GM18498 (cell line): ENCODE measurements at regions not wholly inside any gene's neighbourhood (a gene's known extent, or its start where the extent isn't known, plus 50 kb on each side); places are given as distances from the start of the nearest gene placed in this dataset.

Source experiments
- ATAC-seq: cut with Tn5 transposase; IDR thresholded peaks from one replicate; pipeline ENCODE4 v1.9.1; 2021; ENCODE audit warnings: mild to moderate bottlenecking, moderate library complexity; ENCODE audit not compliant: unreplicated experiment

DNA sequence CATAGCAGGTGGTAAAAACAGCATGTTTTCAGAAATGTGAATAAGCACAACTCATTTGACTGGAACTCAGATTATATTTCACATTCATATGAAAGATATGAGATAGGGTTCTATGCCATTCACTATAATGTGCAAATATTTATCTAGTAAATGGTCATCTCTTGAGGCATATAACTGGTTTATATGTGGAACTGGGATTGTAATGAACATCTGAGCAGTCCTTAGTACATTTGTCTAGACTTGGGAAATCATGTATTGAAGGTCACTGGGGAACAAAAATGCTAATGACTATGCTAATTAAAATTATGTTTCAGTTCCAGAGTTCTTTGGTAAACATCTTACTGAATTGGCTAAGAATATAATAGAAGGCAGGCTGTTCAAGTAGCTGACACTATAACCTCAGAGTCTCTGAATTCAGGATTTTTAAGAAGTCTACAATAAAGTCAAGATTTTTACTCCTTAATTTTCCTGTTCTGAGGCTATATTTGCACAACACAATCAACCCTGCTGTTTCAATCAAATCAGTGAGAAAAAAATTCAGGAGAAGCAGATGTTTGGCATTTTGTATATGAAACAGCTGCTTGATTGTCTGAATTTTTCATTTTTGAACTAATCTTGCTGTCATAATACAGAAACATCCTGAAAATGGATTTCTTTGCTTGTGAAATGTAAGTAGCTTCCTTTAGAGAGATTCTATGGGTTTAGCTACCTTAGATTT lies 244.8 kb upstream of the RGS18 start:
- ATAC-seq: no peak

DNA sequence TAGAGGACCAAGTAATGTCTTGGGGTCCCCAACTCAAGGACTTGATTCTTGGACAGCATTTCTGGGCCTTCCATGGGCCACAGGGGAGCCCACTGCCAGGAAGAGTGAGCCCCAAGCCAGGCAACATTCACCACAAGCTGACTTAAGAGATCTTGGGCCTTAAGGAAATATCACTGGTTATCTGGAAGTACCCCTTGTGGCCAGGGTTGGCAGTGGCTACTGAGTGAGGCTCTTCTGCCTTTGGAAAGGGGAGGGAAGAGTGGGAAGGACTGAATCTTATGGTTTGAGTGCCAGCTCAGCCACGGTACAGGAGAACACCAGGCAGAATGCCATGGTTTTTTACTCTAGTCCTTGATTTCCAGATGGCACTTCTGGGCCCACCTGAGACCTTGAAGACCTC lies 228.9 kb upstream of the RGS18 start:
- no peak for ATAC-seq

GRCh38 chr1:191943684-191944083 lies 214.6 kb upstream of the RGS18 start:
- ATAC-seq: no peak

DNA sequence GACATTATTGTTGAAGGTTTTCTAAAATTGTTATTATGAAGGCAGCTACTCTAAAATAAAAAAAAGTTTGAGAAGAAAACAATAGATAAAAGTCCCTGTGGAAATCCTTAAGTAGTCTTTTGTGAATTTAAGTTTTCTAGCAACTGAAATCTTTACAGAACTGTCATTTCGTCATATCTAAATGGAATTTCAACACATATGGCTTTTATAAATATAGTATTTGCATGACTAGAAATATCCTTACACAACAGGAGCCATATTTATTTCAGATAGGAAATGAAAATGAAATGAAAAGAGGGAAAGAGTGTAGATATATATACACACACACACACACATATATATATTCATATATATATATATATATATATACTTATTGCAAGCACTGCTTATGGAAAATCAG lies 204.7 kb upstream of the RGS18 start:
- ATAC-seq: no peak

DNA sequence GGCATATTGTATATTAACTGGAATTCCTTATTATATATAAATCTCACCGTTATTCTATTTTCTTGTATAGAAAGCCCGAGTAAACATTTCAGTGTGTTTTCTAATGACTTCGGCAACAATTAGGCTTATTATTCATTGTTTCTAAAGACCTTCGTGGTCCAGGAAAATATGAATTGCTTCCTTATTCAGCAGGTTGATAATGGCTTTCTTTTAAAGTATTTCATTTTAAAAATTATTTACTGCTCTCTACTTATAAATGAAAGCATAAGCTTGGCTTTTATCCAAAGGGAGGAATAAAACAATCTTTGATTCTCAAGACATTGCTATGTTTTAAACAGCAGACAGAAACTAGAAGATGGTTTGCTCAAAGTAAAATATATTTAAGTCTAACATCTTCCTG lies 198.4 kb upstream of the RGS18 start:
- no peak for ATAC-seq

- ATAC-seq: no peak
These were observed 195.0 kb upstream of the RGS18 start for GRCh38 chr1:191963286-191963685.

GRCh38 chr1:191963781-191964455 lies 194.3 kb upstream of the RGS18 start:
- ATAC-seq: no peak

GRCh38 chr1:191969290-191969689 lies 189.0 kb upstream of the RGS18 start:
- no peak for ATAC-seq

DNA sequence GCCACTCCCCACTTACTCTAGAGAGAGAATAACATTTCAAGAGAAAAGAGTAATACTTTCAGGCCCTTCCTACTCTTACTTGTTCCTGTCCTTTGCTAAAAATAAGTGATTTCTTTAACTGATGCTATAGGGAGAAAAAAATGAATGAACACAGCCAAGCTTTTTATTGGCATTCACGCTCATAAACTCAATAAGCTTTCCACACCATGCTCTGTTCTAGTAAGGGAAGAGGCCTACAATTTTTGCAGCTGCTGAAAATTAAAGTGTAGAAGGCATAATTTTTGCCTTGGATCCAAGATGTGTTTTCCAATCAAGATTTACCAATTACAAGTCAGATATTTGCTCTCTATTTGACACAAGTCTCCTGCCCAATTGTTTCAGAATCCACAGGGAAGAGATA lies 188.1 kb upstream of the RGS18 start:
- no peak for ATAC-seq

- ATAC-seq: no peak
These were observed 186.8 kb upstream of the RGS18 start for GRCh38 chr1:191971447-191971846.

- no peak for ATAC-seq
These were observed 184.3 kb upstream of the RGS18 start for GRCh38 chr1:191974004-191974403.

- no peak for ATAC-seq
These were observed 180.3 kb upstream of the RGS18 start for GRCh38 chr1:191977874-191978506.

GRCh38 chr1:191984856-191985255 lies 173.4 kb upstream of the RGS18 start:
- ATAC-seq: no peak

DNA sequence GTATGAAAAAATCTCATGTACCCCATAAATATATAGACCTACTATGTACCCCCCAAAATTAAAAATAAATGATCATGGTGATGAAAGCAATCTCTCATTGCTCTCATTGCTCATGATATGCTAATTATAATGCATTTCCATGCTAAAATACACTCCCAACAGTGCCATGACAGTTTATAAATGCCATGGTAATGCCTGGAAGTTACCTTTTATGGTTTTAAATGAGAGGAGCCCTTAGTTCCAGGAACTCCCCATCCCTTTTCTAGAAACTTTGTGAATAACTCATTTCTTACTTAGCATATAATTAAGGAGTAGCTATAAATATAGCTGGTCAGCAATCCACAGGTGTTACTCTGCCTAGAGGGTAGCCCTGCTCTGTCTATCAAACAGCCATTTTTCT lies 166.1 kb upstream of the RGS18 start:
- no peak for ATAC-seq

DNA sequence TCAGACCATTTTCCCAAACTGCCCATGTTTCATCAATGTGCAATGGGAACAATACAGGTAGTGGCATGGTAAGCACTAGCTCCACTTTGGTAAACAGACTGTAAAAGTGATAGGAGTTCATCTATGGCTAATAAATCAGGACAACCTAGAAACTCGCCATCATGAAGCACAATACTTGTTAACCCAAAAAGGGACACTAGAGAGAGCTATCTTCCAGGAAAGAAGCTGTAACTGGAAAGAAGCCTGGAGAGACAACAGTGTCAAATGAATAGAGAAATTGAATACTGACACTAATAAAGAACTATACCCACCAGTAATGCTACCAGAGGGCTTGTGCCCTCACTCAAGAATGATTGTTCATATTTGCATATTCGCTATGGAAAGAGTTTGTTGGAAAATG lies 164.7 kb upstream of the RGS18 start:
- no peak for ATAC-seq

GRCh38 chr1:192002063-192002462 lies 156.2 kb upstream of the RGS18 start:
- no peak for ATAC-seq

- no peak for ATAC-seq
These were observed 154.8 kb upstream of the RGS18 start for GRCh38 chr1:192003295-192004077.

DNA sequence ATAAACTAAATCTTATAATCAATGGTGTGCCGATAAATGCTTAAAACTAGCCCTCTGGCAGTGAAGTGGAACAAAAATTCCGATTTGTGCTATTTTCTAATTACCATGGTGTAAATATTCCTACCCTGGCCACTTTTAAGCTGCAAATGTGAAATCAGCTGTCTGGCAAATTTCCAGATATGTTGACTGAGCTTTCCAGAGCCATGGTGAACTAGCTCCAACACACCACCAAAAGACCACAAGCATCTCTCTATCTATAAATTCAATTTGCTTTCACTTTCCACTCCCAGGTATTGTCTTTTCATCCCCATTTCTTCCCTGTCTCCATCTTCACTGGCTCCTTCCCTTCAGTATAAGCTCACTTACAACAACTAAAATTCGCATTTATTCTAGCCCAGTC lies 152.3 kb upstream of the RGS18 start:
- no peak for ATAC-seq

- no peak for ATAC-seq
These were observed 149.9 kb upstream of the RGS18 start for GRCh38 chr1:192008281-192008825.

- no peak for ATAC-seq
These were observed 147.9 kb upstream of the RGS18 start for GRCh38 chr1:192010406-192010805.

- ATAC-seq: no peak
These were observed 146.7 kb upstream of the RGS18 start for GRCh38 chr1:192011525-192011924.
